ENCODE measurements at regions not wholly inside any gene's neighbourhood (a gene's known extent, or its start where the extent isn't known, plus 50 kb on each side); places are given as distances from the start of the nearest gene placed in this dataset.

- peak in 1 of 2 donors; percentile 21 for DNase-seq
These were observed 52.2 kb upstream of the DTNBP1 start for GRCh38 chr6:15715060-15715459.

GRCh38 chr6:15714658-15715057 lies 51.8 kb upstream of the DTNBP1 start:
- DNase-seq = no peak

GRCh38 chr6:15713325-15713724 lies 50.5 kb upstream of the DTNBP1 start:
- no peak for DNase-seq

- no peak for DNase-seq
These were observed 50.0 kb upstream of the DTNBP1 start for GRCh38 chr6:15712797-15713196.

Measured in stimulated activated CD4-positive, alpha-beta T cell treated with anti-CD3 and anti-CD28 coated beads, Interleukin-2, amount 100 ng/mL, for 48 hours (primary cell).